ENCODE measurements at regions not wholly inside any gene's neighbourhood (a gene's known extent, or its start where the extent isn't known, plus 50 kb on each side); places are given as distances from the start of the nearest gene placed in this dataset.

DNA sequence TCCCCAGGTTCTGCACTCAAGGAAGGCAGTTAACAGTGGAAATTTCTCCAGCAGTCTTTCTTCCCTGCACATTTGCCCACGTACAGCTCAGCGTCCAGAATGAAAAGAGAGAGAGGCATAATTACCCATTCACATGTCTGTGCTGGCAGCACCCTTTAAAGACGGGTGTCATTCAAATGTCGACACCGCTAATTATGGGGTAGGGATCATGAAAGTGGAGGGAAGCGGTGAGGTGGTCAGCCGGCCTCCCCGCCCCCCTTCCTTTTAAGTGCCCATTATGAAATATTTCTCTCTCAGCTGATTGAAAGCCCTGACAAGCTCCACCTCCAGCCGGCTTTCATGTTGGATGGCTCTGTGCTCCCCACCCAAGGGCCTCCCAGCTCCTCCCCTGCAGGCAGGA lies 246.1 kb downstream of the BMP7 start:
- TF ChIP-seq, protein P1, sequence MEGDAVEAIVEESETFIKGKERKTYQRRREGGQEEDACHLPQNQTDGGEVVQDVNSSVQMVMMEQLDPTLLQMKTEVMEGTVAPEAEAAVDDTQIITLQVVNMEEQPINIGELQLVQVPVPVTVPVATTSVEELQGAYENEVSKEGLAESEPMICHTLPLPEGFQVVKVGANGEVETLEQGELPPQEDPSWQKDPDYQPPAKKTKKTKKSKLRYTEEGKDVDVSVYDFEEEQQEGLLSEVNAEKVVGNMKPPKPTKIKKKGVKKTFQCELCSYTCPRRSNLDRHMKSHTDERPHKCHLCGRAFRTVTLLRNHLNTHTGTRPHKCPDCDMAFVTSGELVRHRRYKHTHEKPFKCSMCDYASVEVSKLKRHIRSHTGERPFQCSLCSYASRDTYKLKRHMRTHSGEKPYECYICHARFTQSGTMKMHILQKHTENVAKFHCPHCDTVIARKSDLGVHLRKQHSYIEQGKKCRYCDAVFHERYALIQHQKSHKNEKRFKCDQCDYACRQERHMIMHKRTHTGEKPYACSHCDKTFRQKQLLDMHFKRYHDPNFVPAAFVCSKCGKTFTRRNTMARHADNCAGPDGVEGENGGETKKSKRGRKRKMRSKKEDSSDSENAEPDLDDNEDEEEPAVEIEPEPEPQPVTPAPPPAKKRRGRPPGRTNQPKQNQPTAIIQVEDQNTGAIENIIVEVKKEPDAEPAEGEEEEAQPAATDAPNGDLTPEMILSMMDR (IDR thresholded peaks at IDR 0.05), result no peak
- TF ChIP-seq POLR2A (IDR thresholded peaks at IDR 0.05) (no peak), EP300 (IDR thresholded peaks at IDR 0.05) (no peak)
